NCI-H1105 treated with DMSO at 0.1 percent for 48 hours (cell line): ENCODE measurements at regions not wholly inside any gene's neighbourhood (a gene's known extent, or its start where the extent isn't known, plus 50 kb on each side); places are given as distances from the start of the nearest gene placed in this dataset.
"Not testable (repeated sequence)": the region's sequence is repeated elsewhere in the genome, so short reads cannot be mapped to it uniquely, and the experiment has no call there.

Experiments
- DNase-seq: peaks from one replicate; lab custom pipeline; 2025; lab: John Stamatoyannopoulos, UW

DNA sequence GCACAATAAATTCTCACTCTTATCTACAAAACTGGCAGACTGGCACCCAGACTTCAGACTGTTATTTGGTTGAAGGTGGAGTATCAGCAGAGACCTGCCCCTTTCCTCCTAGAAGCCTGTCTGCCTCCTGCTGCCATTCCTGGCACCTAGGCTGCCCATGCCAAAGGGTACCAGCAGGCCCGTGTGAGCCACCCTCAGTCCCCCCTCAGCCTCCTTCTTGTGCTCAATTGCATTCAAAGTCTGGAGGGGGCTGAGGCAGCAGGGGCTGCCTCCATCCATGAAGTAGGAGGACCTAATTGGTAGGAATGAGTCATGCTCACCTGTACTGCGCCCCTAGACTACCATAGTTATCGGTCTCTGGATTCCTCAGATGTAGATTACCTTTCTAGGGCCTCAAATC, 440.9 kb upstream of the GRM3 start:
- no peak for DNase-seq

DNA sequence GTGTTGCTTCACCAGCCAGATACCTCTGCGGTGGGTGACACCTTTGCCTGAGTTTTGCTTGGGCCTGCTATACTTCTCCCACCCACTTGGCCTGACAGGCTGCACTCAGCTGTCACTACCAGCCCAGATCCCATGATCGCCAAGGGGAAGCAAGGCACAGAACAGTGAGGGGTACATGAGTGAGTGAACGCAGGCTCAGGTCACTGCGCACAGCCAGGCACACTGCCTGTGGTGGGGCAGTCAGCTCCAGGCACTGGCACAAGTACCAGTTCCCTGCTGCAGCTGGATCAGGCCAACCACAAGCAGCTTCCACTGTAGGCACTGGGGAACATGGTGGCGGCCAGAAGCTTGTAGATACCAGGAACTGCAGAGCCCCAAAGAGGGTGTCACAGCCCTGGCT, 441.9 kb upstream of the GRM3 start:
- DNase-seq, result no peak

- no peak for DNase-seq
Observed at GRCh38 chr7:86199881-86200614, 443.7 kb upstream of the GRM3 start.

- no peak for DNase-seq
Observed at GRCh38 chr7:86190351-86190750, 453.4 kb upstream of the GRM3 start.

DNA sequence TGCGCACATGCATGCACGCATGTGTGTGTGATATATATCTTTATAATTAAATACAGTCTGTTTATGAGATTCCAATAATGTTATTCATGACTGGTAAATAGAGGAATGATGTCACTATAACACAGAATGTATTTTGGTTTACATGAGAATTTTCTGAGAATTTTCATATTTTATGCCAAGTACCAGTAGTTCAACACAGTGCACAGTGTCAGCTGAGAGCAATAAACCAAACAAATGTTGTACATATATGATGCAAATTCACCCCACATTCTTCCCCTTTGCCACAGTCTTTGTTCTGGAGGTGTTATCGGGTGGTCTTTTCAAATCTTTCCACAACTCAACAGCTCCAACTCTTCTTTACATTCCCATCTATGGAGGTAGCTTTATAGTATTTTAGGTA, 462.2 kb upstream of the GRM3 start:
- no peak for DNase-seq

DNA sequence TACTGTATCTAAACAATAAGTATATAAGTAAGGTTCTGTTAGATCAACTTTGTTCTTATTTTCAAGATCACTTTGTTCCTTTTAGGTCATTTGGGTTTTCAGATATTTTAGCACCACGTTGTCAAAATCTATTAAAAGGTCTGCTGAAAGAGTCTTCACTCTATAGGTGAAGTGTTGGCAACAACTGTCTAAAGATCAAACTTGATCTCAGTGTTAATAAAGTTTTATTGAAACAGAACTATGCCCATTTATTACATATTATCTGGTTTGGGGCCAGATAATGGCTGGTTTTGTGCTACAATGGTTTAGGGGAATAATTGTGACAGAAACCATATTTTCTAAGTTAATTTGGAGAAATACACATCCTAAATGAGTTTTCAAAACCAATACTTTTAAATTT, 478.9 kb upstream of the GRM3 start:
- no peak for DNase-seq

GRCh38 chr7:86158111-86158510, 485.6 kb upstream of the GRM3 start:
- DNase-seq, result no peak

DNA sequence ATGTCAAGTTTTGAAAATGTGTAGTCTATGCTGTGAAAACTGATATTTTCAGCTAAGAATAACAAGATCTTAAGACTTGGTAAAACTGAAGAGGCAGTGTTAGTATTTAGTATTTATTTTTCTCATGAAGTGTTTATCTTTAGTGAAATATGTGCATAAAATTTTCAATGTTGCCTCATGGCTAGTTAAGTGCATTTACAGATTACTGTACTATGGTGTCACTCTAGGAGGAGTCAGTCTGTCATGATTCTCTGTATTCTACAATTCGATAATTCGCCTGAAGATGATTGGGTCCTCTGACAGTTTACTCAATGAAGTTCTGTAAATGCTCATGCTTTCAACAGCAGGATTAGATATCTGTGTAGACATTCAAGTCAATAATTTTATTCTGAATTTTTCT, 488.1 kb upstream of the GRM3 start:
- no peak for DNase-seq

DNA sequence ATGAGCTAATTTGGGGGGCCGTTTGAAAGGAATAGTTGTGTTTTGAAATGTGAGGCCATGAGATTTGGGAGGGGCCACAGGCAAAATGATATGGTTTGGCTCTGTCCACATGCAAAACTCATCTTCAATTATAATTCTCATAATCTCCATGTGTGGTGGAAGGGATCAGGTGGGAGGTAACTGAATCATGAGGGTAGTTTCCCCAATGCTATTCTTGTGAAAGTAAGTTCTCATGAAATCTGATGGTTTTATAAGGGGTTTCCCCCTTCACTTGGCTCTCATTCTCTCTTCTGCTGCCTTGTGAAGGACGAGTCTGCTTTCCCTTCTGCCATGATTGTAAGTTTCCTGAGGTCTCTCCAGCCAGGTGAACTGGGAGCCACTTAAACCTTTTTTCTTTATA, 490.8 kb upstream of the GRM3 start:
- no peak for DNase-seq

GRCh38 chr7:86149024-86149665, 494.6 kb upstream of the GRM3 start:
- DNase-seq, result no peak

- DNase-seq, result no peak
Observed at GRCh38 chr7:86148501-86148900, 495.2 kb upstream of the GRM3 start.

GRCh38 chr7:86137343-86137742, 506.4 kb upstream of the GRM3 start:
- DNase-seq, result no peak

DNA sequence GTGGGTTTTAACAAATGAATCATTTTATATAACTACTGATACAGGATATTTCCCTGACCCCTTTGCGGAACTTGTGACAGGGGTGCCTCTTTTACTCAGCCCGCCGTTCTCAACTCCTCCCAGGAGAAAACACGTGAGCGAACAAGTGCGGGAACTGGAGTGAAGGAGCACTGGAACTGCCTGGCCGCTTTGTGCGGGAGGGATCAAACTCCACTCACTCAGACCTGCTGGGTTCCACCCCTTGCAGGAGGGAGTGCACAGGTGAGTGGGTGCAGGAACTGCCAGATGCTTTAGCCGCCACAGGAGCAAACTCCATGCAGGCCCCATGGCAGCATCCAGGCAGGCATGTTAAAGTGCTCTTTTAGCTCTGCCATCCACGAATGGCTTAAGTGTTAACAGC, 513.4 kb upstream of the GRM3 start:
- DNase-seq, result no peak

DNA sequence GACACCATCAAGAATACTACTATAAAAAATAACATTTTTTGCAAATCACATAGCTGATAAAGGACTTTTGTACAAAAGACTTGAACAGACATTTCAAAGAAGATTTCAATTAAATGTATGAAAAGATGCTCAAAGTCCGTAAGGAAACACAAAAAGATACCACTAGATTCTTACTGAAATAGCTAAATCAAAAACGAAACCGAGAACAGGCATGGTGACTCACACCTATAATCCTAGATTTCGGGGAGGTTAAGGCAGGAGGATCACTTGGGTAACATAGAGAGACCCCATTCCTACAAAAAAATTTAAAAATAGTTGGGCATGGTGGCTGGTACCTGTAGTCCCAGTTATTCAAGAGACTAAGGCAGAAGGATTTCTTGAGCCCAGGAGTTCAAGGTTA, 520.2 kb upstream of the GRM3 start:
- no peak for DNase-seq

DNA sequence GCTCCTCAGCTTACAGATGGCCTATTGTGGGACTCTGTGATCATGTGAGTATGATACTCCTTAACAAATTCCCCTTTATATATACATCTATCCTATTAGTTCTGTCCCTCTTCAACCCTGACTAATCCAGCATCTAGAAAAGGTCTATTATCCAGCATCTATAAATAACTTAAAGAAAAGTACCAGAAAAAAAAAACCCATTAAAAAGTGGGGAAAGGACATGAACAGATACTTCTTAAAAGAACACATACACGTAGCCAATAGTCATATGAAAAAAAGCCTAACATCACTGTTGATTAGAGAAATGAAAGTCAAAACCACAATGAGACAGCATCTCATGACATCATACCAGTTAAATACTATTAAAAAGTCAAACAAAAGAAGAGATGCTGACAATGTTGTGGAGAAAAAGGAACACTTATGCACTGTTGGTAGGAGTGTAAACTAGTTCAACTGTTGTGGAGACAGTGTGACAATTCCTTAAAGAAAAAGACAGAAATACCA, 549.5 kb upstream of the GRM3 start:
- DNase-seq, result no peak

GRCh38 chr7:86091369-86091768, 552.3 kb upstream of the GRM3 start:
- no peak for DNase-seq

DNA sequence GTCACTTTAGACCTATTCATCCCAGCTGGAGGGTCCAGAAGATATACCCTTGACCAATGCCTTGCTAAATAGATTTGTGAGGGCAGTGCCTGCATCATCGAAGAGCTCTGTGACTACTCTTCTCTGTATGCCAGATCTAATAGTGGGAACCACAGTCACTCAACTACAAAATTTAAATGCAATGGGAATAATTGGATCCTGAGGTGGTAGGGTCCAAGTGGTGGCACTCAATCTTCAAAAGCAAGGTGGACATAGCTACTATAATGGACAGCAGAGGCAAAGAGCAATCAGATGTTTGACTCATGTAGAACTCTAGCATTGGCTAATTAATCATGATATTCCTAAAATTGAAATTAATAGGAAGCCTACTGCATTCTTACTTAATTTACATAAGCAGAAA, 554.3 kb upstream of the GRM3 start:
- DNase-seq, result no peak

DNA sequence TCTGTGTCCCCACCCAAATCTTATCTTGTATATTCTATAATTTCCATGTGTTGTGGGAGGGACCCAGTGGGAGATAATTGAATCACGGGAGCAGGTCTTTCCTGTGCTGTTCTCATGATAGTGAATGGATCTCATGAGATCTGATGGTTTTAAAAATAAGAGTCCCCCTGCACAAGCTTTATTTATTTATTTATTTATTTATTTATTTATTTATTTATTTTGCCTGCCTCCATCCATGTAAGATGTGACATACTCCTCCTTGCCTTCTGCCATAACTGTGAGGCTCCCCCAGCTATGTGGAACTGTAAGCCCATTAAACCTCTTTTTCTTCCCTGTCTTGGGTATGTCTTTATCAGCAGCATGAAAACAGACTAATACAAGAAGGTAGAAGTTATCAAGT, 579.1 kb upstream of the GRM3 start:
- DNase-seq, result not testable (repeated sequence)

GRCh38 chr7:86058649-86059048, 585.1 kb upstream of the GRM3 start:
- DNase-seq, result no peak

- DNase-seq, result no peak
Observed at GRCh38 chr7:86050918-86051317, 592.8 kb upstream of the GRM3 start.

- DNase-seq, result no peak
Observed at GRCh38 chr7:86049910-86050309, 593.8 kb upstream of the GRM3 start.

- DNase-seq, result not testable (repeated sequence)
Observed at GRCh38 chr7:86045197-86045596, 598.5 kb upstream of the GRM3 start.

- DNase-seq, result no peak
Observed at GRCh38 chr7:86025807-86026206, 617.9 kb upstream of the GRM3 start.

- DNase-seq, result no peak
Observed at GRCh38 chr7:86013662-86014061, 630.0 kb upstream of the GRM3 start.
